Loucy (cell line): ENCODE measurements at regions not wholly inside any gene's neighbourhood (a gene's known extent, or its start where the extent isn't known, plus 50 kb on each side); places are given as distances from the start of the nearest gene placed in this dataset.
"Not testable (repeated sequence)": the region's sequence is repeated elsewhere in the genome, so short reads cannot be mapped to it uniquely, and the experiment has no call there.

Source experiments
- H2AFZ ChIP-seq: fragments of 200-600 bp; sonication (generic); 2 replicates; pipeline ENCODE4 v1.6.0; 2016; ENCODE audit warnings: antibody characterized with exemption, mild to moderate bottlenecking, low read length, moderate library complexity
- H3F3A ChIP-seq: fragments of 200-600 bp; 2 replicates; pipeline ENCODE4 v1.6.0; 2016; ENCODE audit warnings: antibody characterized with exemption, low read depth, mild to moderate bottlenecking
- H3K27me3 ChIP-seq: fragments of 200-600 bp; sonication (generic); 2 replicates; pipeline ENCODE4 v1.6.1; 2014; ENCODE audit warnings: low read length, mild to moderate bottlenecking; ENCODE audit not compliant: insufficient read depth, poor library complexity, severe bottlenecking
- H3K36me3 ChIP-seq: fragments of 200-600 bp; sonication (generic); 2 replicates; pipeline ENCODE4 v1.6.1; 2016; ENCODE audit warnings: low read length; ENCODE audit not compliant: insufficient read depth
- H3K4me1 ChIP-seq: fragments of 200-600 bp; sonication (generic); 2 replicates; pipeline ENCODE4 v1.5.1; 2014; ENCODE audit warnings: low read length, mild to moderate bottlenecking; ENCODE audit not compliant: insufficient read depth, poor library complexity, severe bottlenecking
- H3K4me2 ChIP-seq: fragments of 200-600 bp; sonication (generic); 2 replicates; pipeline ENCODE4 v1.6.0; 2014; ENCODE audit warnings: antibody characterized with exemption, low read length, low read depth, mild to moderate bottlenecking; ENCODE audit not compliant: poor library complexity, severe bottlenecking
- H3K4me3 ChIP-seq: fragments of 200-600 bp; sonication (generic); 2 replicates; pipeline ENCODE4 v1.5.1; 2014; ENCODE audit warnings: low read length, mild to moderate bottlenecking, mixed read lengths; ENCODE audit not compliant: poor library complexity, severe bottlenecking
- H3K79me2 ChIP-seq: fragments of 200-600 bp; sonication (generic); 2 replicates; pipeline ENCODE4 v1.6.1; 2014; ENCODE audit warnings: low read length; ENCODE audit not compliant: insufficient read depth
- H3K9ac ChIP-seq: fragments of 200-600 bp; sonication (generic); 2 replicates; pipeline ENCODE4 v1.6.0; 2014; ENCODE audit warnings: mild to moderate bottlenecking, low read depth, low read length, moderate library complexity; ENCODE audit not compliant: poor library complexity, severe bottlenecking
- H3K9me2 ChIP-seq: fragments of 200-600 bp; sonication (generic); replicated peaks from 2 replicates; pipeline ENCODE4 v1.6.1; 2016; ENCODE audit warnings: low read depth, low read length, mixed read lengths
- H3K9me3 ChIP-seq: fragments of 200-600 bp; sonication (generic); 2 replicates; pipeline ENCODE4 v1.6.1; 2014; ENCODE audit warnings: mild to moderate bottlenecking, antibody characterized with exemption, low read length, low read depth; ENCODE audit not compliant: insufficient read depth
- H4K20me1 ChIP-seq: fragments of 200-600 bp; sonication (generic); 2 replicates; pipeline ENCODE4 v1.6.0; 2014; ENCODE audit warnings: antibody characterized with exemption, low read length, mild to moderate bottlenecking; ENCODE audit not compliant: insufficient read depth, poor library complexity, severe bottlenecking
- EZH2phosphoT487 ChIP-seq: fragments of 200-600 bp; IDR thresholded peaks from 2 replicates; pipeline ENCODE4 v1.6.1; 2018; ENCODE audit warnings: antibody characterized with exemption, mild to moderate bottlenecking, moderate library complexity, borderline replicate concordance
- TF ChIP-seq, protein P1 (sequence below): fragments of 200-600 bp; sonication (generic); conservative IDR thresholded peaks from 2 replicates; pipeline ENCODE4 v1.5.1; 2014; ENCODE audit warnings: mild to moderate bottlenecking, antibody characterized with exemption, low read length

DNA sequence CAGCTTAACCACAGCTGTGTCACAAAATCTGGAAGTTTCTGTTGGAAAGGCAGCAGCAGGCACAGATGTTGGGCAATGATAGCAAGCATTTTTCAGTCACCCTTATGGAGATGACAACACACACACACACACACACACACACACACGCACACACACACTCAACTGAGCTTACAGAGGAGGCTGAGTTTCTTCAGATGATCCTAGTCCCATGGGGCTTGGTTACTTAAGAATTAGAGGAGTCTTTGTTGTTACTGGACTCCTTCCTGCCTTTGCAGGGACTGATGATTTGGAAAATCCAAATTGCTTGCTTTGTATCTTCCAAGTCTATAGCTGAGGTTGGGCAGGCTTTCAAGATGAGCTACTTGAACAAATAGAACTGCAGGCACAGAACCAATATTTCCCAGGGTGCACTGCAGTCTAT, 740.1 kb upstream of the PITX2 start:
- Histone ChIP-seq H3K36me3 (no peaks in the 10 kb centered on the region), H3K9me2 (no peaks in the 10 kb centered on the region), H3K4me1 (no peaks in the 10 kb centered on the region), H3K9me3 (no peaks in the 10 kb centered on the region), H3F3A (no peaks in the 10 kb centered on the region), H3K9ac (no peak overlapping the region), H3K4me3 (no peak overlapping the region), H3K4me2 (no peak overlapping the region), H2AFZ (no peak overlapping the region), H4K20me1 (no peaks in the 10 kb centered on the region), H3K79me2 (no peaks in the 10 kb centered on the region), H3K27me3 (no peaks in the 10 kb centered on the region)
- TF ChIP-seq, protein P1, sequence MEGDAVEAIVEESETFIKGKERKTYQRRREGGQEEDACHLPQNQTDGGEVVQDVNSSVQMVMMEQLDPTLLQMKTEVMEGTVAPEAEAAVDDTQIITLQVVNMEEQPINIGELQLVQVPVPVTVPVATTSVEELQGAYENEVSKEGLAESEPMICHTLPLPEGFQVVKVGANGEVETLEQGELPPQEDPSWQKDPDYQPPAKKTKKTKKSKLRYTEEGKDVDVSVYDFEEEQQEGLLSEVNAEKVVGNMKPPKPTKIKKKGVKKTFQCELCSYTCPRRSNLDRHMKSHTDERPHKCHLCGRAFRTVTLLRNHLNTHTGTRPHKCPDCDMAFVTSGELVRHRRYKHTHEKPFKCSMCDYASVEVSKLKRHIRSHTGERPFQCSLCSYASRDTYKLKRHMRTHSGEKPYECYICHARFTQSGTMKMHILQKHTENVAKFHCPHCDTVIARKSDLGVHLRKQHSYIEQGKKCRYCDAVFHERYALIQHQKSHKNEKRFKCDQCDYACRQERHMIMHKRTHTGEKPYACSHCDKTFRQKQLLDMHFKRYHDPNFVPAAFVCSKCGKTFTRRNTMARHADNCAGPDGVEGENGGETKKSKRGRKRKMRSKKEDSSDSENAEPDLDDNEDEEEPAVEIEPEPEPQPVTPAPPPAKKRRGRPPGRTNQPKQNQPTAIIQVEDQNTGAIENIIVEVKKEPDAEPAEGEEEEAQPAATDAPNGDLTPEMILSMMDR, result no peak
- TF ChIP-seq EZH2phosphoT487, result no peak

DNA sequence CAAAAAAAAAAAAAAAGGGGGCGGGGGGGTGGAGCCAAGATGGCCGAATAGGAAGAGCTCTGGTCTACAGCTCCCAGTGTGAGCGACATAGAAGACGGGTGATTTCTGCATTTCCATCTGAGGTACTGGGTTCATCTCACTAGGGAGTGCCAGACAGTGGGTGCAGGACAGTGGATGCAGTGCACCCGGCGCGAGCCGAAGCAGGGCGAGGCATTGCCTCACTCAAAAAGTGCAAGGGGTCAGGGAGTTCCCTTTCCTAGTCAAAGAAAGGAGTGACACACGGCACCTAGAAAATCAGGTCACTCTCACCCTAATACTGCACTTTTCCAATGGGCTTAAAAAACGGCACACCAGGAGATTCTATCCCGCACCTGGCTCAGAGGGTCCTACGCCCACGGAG, 755.0 kb upstream of the PITX2 start:
- H3K4me3 ChIP-seq, H3K36me3 ChIP-seq, H3K27me3 ChIP-seq, H3K4me1 ChIP-seq, H2AFZ ChIP-seq, H3K79me2 ChIP-seq, H3F3A ChIP-seq, H4K20me1 ChIP-seq, H3K9ac ChIP-seq, H3K9me3 ChIP-seq, H3K4me2 ChIP-seq, H3K9me2 ChIP-seq: not testable (repeated sequence)

- no peaks in the 10 kb centered on the region for H3F3A ChIP-seq
- H3K9me3 ChIP-seq, result no peaks in the 10 kb centered on the region
- TF ChIP-seq, protein P1, result no peak
- TF ChIP-seq EZH2phosphoT487, result no peak
- H3K79me2 ChIP-seq, result no peaks in the 10 kb centered on the region
- H3K4me1 ChIP-seq, result no peaks in the 10 kb centered on the region
- no peaks in the 10 kb centered on the region for H3K27me3 ChIP-seq
- H3K4me3 ChIP-seq, result no peak overlapping the region
- no peaks in the 10 kb centered on the region for H3K36me3 ChIP-seq
- no peaks in the 10 kb centered on the region for H3K9me2 ChIP-seq
- H2AFZ ChIP-seq, result no peak overlapping the region
- H3K9ac ChIP-seq, result no peak overlapping the region
- H3K4me2 ChIP-seq, result no peak overlapping the region
- no peaks in the 10 kb centered on the region for H4K20me1 ChIP-seq
These were observed 756.7 kb upstream of the FAM241A start for GRCh38 chr4:111388561-111388960.

DNA sequence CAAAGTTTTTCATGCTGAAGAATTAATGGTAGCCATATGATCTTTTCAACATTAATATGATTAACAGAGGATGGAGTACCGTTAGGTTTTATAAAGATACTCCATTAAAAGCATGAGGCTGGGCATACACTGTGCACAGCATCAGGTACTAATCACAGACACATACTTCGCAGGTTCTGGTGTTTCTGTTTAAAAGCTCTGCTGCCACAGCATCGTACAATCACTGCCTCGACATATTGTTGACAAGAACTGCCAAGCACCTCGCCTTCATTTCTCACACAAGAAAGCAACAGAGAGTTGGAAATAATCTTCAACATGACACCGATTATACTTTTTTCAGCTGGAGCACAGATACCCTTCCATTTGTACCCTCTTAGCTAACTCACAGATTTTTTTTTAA, 753.4 kb upstream of the FAM241A start:
- no peak overlapping the region for H3K9ac ChIP-seq
- no peak overlapping the region for H3K4me3 ChIP-seq
- no peaks in the 10 kb centered on the region for H3K9me2 ChIP-seq
- H3K36me3 ChIP-seq, result no peaks in the 10 kb centered on the region
- no peaks in the 10 kb centered on the region for H3K79me2 ChIP-seq
- no peaks in the 10 kb centered on the region for H4K20me1 ChIP-seq
- no peak overlapping the region for H2AFZ ChIP-seq
- no peaks in the 10 kb centered on the region for H3K9me3 ChIP-seq
- H3K4me1 ChIP-seq, result no peaks in the 10 kb centered on the region
- TF ChIP-seq, protein P1, result no peak
- TF ChIP-seq EZH2phosphoT487, result no peak
- H3F3A ChIP-seq, result no peaks in the 10 kb centered on the region
- H3K4me2 ChIP-seq, result no peak overlapping the region
- no peaks in the 10 kb centered on the region for H3K27me3 ChIP-seq
